Stimulated activated naive CD8-positive, alpha-beta T cell treated with anti-CD3 and anti-CD28 coated beads, Interleukin-15, Interleukin-2, amounts not matched to agents 100 ng/mL and 50 ng/mL, for 24 hours (primary cell): ENCODE measurements at regions not wholly inside any gene's neighbourhood (a gene's known extent, or its start where the extent isn't known, plus 50 kb on each side); places are given as distances from the start of the nearest gene placed in this dataset.

Source experiments
- H3K27ac Mint-ChIP-seq: one replicate; pipeline ENCODE4 v1.8.0; 2021; ENCODE audit warnings: mild to moderate bottlenecking, mixed read lengths
- H3K27me3 Mint-ChIP-seq: one replicate; pipeline ENCODE4 v1.8.0; 2021; ENCODE audit warnings: mixed read lengths
- H3K36me3 Mint-ChIP-seq: one replicate; pipeline ENCODE4 v1.8.0; 2021; ENCODE audit warnings: low read depth, mixed read lengths
- H3K4me1 Mint-ChIP-seq: one replicate; pipeline ENCODE4 v1.8.0; 2021; ENCODE audit warnings: low read depth, mixed read lengths
- H3K4me3 Mint-ChIP-seq: one replicate; pipeline ENCODE4 v1.8.0; 2021; ENCODE audit warnings: mild to moderate bottlenecking, mixed read lengths
- H3K9me3 Mint-ChIP-seq: one replicate; pipeline ENCODE4 v1.8.0; 2021; ENCODE audit warnings: mixed read lengths

DNA sequence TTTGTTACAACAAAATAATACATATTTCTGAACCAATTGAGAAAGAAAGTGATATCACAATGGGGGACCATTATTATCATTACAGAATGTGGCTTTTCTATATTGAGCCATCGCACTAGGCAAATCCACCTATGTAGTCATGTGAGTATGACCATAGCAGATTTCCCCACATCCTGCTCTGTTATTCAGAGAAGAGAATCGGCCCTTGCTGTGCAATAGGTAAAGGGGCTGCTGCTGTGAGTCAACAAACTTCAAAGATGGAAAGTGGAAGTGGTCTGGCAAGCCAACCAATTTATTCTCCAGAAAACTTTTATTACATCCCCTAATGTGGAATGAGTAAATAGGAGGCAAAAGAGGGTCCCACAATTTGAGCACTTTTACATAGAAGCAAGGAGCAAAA lies 573.4 kb downstream of the ETV1 start:
- Mint-ChIP-seq H3K4me3 (no peak overlapping the region), H3K4me1 (no peaks in the 10 kb centered on the region), H3K9me3 (peaks cover 12% of the 10 kb centered on the region), H3K36me3 (no peaks in the 10 kb centered on the region), H3K27me3 (no peaks in the 10 kb centered on the region), H3K27ac (no peak overlapping the region)

- Mint-ChIP-seq H3K4me3 (no peak overlapping the region), H3K9me3 (peaks cover 13% of the 10 kb centered on the region), H3K36me3 (no peaks in the 10 kb centered on the region), H3K27me3 (no peaks in the 10 kb centered on the region), H3K4me1 (no peaks in the 10 kb centered on the region), H3K27ac (no peak overlapping the region)
These were observed 572.9 kb downstream of the ETV1 start for GRCh38 chr7:13416544-13416943.

DNA sequence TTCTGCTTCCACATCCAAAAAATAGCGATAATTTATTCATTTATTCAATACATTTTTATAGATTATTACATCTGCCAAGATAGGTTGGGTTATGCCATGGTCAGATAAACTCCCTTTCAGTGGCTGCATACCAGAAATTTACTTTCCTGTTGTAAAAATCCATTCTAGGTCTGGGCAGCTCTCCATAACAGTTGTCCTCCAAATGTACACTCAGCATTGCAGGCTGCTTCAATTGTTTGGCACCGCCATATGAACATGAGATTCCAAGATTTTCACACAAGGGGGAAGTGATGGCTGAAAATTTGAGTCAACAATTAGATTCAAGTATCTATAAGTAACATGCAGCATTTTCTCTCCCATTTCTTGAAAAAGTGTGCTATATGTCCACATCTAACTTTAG lies 568.7 kb downstream of the ETV1 start:
- Mint-ChIP-seq H3K4me1 (no peaks in the 10 kb centered on the region), H3K9me3 (peaks cover 16% of the 10 kb centered on the region), H3K27me3 (no peaks in the 10 kb centered on the region), H3K4me3 (no peak overlapping the region), H3K36me3 (no peaks in the 10 kb centered on the region), H3K27ac (no peak overlapping the region)

DNA sequence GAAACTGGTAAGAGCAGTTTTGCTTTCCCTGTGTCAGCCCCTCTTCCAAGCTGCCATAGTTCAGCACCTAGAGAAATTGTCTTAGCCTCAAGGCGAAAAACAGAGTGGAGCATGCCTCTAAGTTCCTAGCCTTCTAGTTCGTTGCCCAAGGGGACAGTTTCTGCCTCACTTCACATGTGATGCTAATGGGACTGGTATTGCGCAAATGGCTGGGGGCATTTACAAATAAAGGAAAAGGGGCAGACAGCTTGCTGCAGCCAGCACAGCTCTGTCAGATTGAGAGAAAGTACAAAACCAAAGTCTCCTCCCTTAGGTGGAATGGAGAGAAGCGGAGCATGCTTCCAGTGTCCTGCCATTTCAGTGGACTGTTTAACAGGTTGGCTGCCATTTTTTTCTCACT lies 567.7 kb downstream of the ETV1 start:
- H3K27me3 Mint-ChIP-seq: no peaks in the 10 kb centered on the region
- H3K9me3 Mint-ChIP-seq: peaks cover 13% of the 10 kb centered on the region
- H3K36me3 Mint-ChIP-seq: no peaks in the 10 kb centered on the region
- no peaks in the 10 kb centered on the region for H3K4me1 Mint-ChIP-seq
- H3K27ac Mint-ChIP-seq: no peak overlapping the region
- no peak overlapping the region for H3K4me3 Mint-ChIP-seq

DNA sequence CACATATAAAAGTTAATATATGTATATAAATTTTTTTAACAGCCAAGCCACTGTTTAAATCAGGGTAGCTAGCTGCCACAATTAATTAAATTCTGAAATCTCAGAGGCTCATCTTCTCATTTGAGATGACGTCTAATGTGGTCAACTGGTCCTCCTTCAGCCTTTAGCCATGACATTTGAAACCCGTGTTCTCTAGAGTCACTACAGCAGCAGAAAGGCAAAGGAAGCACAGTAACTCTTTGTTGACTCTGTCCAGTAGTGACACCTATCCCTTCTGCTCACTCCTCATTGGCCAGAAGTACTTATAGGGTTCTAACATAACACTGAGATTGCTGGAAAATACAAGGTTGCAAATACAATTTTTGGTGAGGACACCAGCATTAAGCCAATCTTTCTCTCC lies 555.5 kb downstream of the ETV1 start:
- no peak overlapping the region for H3K4me3 Mint-ChIP-seq
- no peaks in the 10 kb centered on the region for H3K9me3 Mint-ChIP-seq
- H3K27me3 Mint-ChIP-seq: no peaks in the 10 kb centered on the region
- no peaks in the 10 kb centered on the region for H3K4me1 Mint-ChIP-seq
- H3K27ac Mint-ChIP-seq: no peak overlapping the region
- no peaks in the 10 kb centered on the region for H3K36me3 Mint-ChIP-seq

GRCh38 chr7:13442226-13442625 lies 547.2 kb downstream of the ETV1 start:
- no peaks in the 10 kb centered on the region for H3K9me3 Mint-ChIP-seq
- no peaks in the 10 kb centered on the region for H3K4me1 Mint-ChIP-seq
- H3K36me3 Mint-ChIP-seq: no peaks in the 10 kb centered on the region
- H3K27me3 Mint-ChIP-seq: no peaks in the 10 kb centered on the region
- no peak overlapping the region for H3K4me3 Mint-ChIP-seq
- no peak overlapping the region for H3K27ac Mint-ChIP-seq

DNA sequence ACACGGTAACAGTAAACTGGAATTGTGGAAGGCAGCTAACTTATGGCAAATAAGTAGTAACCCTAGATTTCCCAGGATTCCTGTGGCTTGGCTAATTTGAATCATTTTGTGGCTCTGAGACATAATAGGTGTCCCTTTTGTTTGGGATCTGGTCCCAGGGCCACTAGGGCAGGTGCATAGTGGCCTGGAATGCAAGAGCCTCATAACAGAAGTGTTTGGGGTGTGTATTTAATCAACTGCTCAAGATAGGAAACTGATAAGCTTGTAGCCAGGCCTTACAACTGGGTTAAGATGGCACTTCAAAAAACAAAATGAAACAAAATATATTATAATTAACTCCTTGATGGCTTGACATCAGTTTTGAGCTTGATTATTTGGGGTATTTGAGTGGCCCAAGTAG lies 541.8 kb downstream of the ETV1 start:
- H3K27me3 Mint-ChIP-seq: no peaks in the 10 kb centered on the region
- no peak overlapping the region for H3K27ac Mint-ChIP-seq
- H3K9me3 Mint-ChIP-seq: peaks cover 8% of the 10 kb centered on the region
- H3K4me1 Mint-ChIP-seq: no peaks in the 10 kb centered on the region
- H3K4me3 Mint-ChIP-seq: no peak overlapping the region
- no peaks in the 10 kb centered on the region for H3K36me3 Mint-ChIP-seq

DNA sequence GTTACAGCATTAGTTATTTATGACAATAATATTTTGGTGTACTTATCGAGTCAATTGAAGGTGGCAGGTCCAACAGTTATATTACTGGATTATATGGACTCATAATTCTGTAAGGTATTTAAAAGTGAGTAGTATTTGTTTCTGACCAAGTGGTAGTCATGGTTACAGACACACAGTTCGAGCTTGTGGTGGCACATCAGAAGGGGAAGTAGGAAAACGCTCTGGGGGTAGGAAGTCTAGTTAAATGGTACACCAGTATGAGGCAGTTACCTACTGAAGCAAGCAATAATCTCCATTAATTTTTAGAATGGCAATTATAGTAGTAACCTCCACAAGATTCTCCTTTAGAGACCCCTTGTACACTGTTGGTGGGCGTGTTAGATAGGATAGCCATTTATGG lies 541.2 kb downstream of the ETV1 start:
- H3K4me3 Mint-ChIP-seq: no peak overlapping the region
- no peaks in the 10 kb centered on the region for H3K4me1 Mint-ChIP-seq
- no peaks in the 10 kb centered on the region for H3K36me3 Mint-ChIP-seq
- no peak overlapping the region for H3K27ac Mint-ChIP-seq
- peaks cover 8% of the 10 kb centered on the region for H3K9me3 Mint-ChIP-seq
- no peaks in the 10 kb centered on the region for H3K27me3 Mint-ChIP-seq

- Mint-ChIP-seq H3K4me3 (no peak overlapping the region), H3K4me1 (no peaks in the 10 kb centered on the region), H3K27ac (no peak overlapping the region), H3K27me3 (no peaks in the 10 kb centered on the region), H3K36me3 (no peaks in the 10 kb centered on the region), H3K9me3 (peaks cover 11% of the 10 kb centered on the region)
These were observed 540.0 kb downstream of the ETV1 start for GRCh38 chr7:13449460-13449859.

DNA sequence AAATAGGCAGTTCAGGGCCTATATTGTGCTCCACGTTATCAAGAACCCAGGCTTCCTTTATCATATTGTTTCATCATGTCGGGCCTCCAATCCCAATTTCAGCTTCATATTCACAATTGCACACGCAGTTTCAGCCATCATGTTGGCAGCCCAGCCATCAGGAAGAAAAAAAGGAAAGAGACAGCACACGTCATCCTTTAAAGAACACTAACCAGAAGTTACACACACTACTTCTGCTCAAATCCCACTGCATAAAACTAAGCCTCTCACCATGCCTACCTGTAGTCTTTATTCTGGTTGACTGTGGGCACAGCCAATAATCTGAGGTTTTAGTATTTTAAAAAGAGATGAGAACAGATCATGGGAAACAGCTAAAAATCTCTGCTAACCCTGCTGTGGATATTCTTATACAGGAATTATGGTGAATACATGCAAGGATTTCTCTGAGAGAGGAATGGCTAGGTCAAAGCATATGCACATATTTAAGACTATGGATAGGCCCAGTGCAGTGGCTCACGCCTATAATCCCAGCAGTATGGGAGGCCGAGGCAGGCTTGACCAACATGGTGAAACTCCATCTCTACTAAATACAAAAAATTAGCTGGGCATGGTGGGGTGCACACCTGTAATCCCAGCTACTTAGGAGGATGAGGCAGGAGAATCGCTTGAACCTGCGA lies 534.4 kb downstream of the ETV1 start:
- H3K27ac Mint-ChIP-seq: no peak overlapping the region
- no peaks in the 10 kb centered on the region for H3K4me1 Mint-ChIP-seq
- peaks cover 11% of the 10 kb centered on the region for H3K9me3 Mint-ChIP-seq
- no peak overlapping the region for H3K4me3 Mint-ChIP-seq
- no peaks in the 10 kb centered on the region for H3K36me3 Mint-ChIP-seq
- H3K27me3 Mint-ChIP-seq: no peaks in the 10 kb centered on the region

DNA sequence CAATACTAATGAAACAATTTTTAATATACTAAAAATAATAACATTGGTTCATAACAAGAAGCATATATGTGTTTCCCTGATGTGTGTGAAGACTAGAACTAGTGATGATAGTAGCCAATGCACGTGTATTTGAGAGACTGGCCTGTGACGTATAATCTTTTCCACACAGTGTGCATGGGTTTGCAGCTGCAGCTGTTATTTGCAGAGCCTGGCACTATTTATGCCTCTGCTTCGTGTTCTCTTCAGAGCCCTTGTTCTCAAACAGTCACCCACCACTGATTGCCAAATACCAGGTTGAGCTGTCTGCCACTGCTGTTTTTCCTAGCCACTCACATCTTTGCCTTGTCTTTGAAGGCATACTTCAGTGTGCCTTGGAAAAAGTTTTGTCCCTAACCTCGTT lies 531.7 kb downstream of the ETV1 start:
- no peaks in the 10 kb centered on the region for H3K27me3 Mint-ChIP-seq
- H3K36me3 Mint-ChIP-seq: no peaks in the 10 kb centered on the region
- no peaks in the 10 kb centered on the region for H3K4me1 Mint-ChIP-seq
- no peak overlapping the region for H3K27ac Mint-ChIP-seq
- H3K4me3 Mint-ChIP-seq: no peak overlapping the region
- peaks cover 2% of the 10 kb centered on the region for H3K9me3 Mint-ChIP-seq

- no peaks in the 10 kb centered on the region for H3K27me3 Mint-ChIP-seq
- no peaks in the 10 kb centered on the region for H3K36me3 Mint-ChIP-seq
- no peak overlapping the region for H3K27ac Mint-ChIP-seq
- no peak overlapping the region for H3K4me3 Mint-ChIP-seq
- H3K4me1 Mint-ChIP-seq: no peaks in the 10 kb centered on the region
- H3K9me3 Mint-ChIP-seq: no peaks in the 10 kb centered on the region
These were observed 522.5 kb downstream of the ETV1 start for GRCh38 chr7:13466874-13467547.

DNA sequence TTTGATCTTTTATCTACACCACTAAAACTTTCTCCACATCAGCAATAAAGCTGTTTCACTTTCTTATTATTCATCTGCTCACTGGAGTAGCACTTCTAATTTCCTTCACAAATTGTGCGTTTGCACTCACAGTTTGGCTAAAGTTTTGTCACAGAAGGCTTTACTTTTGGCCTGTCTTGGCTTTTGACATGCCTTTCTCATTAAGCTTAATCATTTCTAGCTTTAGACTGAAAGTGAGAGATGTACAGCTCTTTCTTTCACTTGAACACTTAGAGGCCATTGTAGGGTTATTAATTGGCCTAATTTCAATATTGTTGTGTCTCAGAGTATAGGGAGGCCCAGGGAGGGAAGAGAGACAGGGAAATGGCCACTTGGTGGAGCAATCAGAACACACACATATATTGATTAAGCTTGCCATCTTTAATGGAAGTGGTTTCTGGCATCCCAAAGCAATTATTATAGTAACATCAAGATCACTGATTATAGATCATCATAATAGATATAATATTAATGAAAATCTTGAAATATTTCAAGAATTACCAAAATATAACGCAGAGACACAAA lies 512.5 kb downstream of the ETV1 start:
- Mint-ChIP-seq H3K27me3 (no peaks in the 10 kb centered on the region), H3K27ac (no peak overlapping the region), H3K4me3 (no peak overlapping the region), H3K4me1 (no peaks in the 10 kb centered on the region), H3K9me3 (no peaks in the 10 kb centered on the region), H3K36me3 (no peaks in the 10 kb centered on the region)

DNA sequence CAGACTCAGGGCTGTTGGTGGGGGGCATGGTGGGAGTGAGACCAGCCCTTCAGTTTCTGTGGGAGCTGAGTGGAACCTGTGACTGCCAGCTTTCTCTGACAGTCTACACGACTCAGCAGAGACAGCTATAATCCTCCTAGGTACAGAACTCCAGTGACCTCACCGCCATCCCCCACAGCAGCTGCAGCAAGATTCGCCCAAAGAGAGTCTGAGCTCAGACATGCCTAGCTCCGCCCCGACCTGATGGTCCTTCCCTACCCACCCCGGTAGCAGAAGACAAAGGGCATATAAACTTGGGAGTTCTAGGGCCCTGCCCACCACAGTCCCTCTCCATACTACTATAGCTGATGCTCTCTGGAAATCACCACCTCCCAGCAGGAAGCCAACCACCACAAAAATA lies 500.1 kb downstream of the ETV1 start:
- no peak overlapping the region for H3K27ac Mint-ChIP-seq
- H3K9me3 Mint-ChIP-seq: peaks cover 4% of the 10 kb centered on the region
- H3K4me3 Mint-ChIP-seq: no peak overlapping the region
- no peaks in the 10 kb centered on the region for H3K27me3 Mint-ChIP-seq
- no peaks in the 10 kb centered on the region for H3K4me1 Mint-ChIP-seq
- H3K36me3 Mint-ChIP-seq: no peaks in the 10 kb centered on the region

DNA sequence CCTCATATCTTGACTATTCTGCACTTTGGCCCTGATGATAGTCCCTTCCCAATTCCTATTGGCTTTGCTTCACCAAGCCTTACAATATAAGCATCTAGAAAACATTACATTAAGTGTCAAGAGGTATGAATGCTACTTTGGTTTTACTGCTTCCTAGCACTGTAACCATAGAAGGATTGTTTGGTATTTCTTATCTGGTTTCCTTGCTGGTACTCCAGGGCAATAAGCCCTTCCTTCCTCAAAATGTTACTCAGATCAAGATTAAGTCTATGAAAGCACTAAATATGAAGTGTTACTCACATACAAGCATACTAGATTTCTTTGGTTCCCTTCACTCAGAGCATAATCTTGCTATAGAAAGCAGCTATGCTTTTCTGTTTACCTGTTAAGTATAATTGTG lies 492.5 kb downstream of the ETV1 start:
- no peak overlapping the region for H3K27ac Mint-ChIP-seq
- H3K9me3 Mint-ChIP-seq: no peaks in the 10 kb centered on the region
- no peaks in the 10 kb centered on the region for H3K4me1 Mint-ChIP-seq
- no peak overlapping the region for H3K4me3 Mint-ChIP-seq
- H3K27me3 Mint-ChIP-seq: no peaks in the 10 kb centered on the region
- no peaks in the 10 kb centered on the region for H3K36me3 Mint-ChIP-seq

DNA sequence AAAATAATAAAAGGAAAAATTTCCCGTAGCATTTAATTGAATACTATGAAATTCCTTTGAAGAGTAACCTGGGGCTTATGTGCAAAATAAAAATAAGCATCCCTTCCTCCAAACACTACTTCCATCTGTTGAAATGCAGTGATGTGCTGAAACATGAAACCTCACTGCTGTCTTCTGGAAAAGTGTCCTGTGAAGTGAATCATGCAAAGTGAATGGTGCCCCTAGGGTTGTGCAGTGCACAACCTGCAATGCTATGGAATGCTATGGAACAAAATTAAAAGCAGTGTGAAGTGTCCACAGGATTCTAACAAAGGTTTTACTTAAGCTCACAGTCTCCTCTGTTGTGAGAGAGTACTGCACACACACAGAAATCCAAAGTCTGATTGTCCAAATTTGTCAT lies 480.9 kb downstream of the ETV1 start:
- Mint-ChIP-seq H3K27ac (no peak overlapping the region), H3K4me1 (no peaks in the 10 kb centered on the region), H3K4me3 (no peak overlapping the region), H3K27me3 (no peaks in the 10 kb centered on the region), H3K9me3 (peaks cover 11% of the 10 kb centered on the region), H3K36me3 (no peaks in the 10 kb centered on the region)
